Subcutaneous abdominal adipose tissue (tissue), 5 donors: ENCODE measurements at regions not wholly inside any gene's neighbourhood (a gene's known extent, or its start where the extent isn't known, plus 50 kb on each side); places are given as distances from the start of the nearest gene placed in this dataset.

Source experiments
- H3K27ac ChIP-seq: one replicate; pipeline ENCODE4 v1.7.0; 2013; ENCODE audit warnings: low read depth, mild to moderate bottlenecking, inconsistent platforms, low read length, moderate library complexity
- H3K27me3 ChIP-seq, 5 donors: one replicate each; pipeline ENCODE4 v1.7.0; 2013; ENCODE audit warnings: low read length in 5 of 5, inconsistent platforms in 1 of 5; ENCODE audit not compliant: control insufficient read depth in 5 of 5, insufficient read depth in 4 of 5
- H3K36me3 ChIP-seq, 5 donors: one replicate each; pipeline ENCODE4 v1.7.0; 2013; ENCODE audit warnings: low read length in 5 of 5; ENCODE audit not compliant: control insufficient read depth in 5 of 5, insufficient read depth in 5 of 5
- H3K4me1 ChIP-seq, 5 donors: one replicate each; pipeline ENCODE4 v1.7.0; 2013; ENCODE audit warnings: low read length in 5 of 5, mild to moderate bottlenecking in 3 of 5, moderate library complexity in 1 of 5; ENCODE audit not compliant: control insufficient read depth in 5 of 5, insufficient read depth in 5 of 5
- H3K4me3 ChIP-seq, 5 donors: one replicate each; pipeline ENCODE4 v1.7.0; 2013; ENCODE audit warnings: low read length in 5 of 5, low read depth in 1 of 5
- H3K9ac ChIP-seq, 5 donors: one replicate each; pipeline ENCODE4 v1.7.0; 2013; ENCODE audit warnings: low read length in 5 of 5, mild to moderate bottlenecking in 4 of 5, moderate library complexity in 3 of 5
- H3K9me3 ChIP-seq, 5 donors: one replicate each; pipeline ENCODE4 v1.7.0; 2013; ENCODE audit warnings: low read length in 5 of 5; ENCODE audit not compliant: control insufficient read depth in 5 of 5
- donor health status: healthy.
- donor health status: healthy.
- donor health status: healthy.
- donor health status: healthy.
- donor health status: healthy.

DNA sequence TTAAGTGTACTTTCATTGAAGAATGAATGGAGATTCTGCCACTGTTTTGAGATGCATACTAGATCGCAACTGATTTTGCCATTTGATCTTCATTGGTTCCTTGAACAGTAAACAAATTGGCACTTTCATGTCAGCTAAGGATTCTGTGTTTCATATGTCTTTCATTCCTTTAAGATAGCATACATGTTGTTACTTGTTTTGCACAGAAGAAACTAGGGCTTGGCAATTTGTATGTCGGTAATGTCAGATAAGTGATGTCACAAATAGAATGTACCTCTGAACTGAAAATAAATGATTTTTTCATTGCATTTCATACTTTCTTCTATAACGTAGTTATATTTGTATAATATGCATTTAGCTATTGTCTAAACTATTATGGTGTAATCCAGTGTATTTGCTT lies 73.2 kb upstream of the TENM3 start:
- Histone ChIP-seq H3K9ac (no peak overlapping the region), H3K36me3 (no peaks in the 10 kb centered on the region), H3K27me3 (no peaks in the 10 kb centered on the region), H3K4me3 (no peak overlapping the region), H3K27ac (no peak overlapping the region), H3K9me3 (no peaks in the 10 kb centered on the region), H3K4me1 (no peaks in the 10 kb centered on the region)

DNA sequence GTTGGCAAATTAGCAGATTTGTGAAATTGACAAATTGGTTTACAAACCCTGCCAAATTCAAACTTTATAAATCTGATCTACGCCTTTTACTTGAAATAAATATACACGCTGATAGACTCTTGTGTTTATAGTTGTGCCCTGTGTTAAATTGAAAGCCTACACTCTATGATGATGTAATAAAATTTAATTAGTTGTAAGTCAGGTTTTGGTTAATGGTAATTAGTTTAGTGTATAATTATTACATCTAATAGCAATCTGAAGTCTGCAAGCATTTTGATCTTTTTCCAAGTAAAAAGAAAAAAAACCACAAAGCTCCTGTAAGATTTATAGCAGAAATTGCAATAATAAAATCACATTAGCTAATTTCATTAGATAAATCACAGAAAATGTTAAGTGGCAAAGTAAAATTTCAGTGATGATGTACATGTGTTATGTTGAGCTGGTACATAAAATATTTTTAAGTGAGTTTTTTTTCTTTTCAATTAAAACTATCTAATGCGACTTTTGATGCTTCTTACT lies 72.7 kb upstream of the TENM3 start:
- Histone ChIP-seq H3K4me3 (no peak overlapping the region), H3K27ac (no peak overlapping the region), H3K9ac (no peak overlapping the region), H3K4me1 (no peaks in the 10 kb centered on the region), H3K36me3 (no peaks in the 10 kb centered on the region), H3K9me3 (no peaks in the 10 kb centered on the region), H3K27me3 (no peaks in the 10 kb centered on the region)

DNA sequence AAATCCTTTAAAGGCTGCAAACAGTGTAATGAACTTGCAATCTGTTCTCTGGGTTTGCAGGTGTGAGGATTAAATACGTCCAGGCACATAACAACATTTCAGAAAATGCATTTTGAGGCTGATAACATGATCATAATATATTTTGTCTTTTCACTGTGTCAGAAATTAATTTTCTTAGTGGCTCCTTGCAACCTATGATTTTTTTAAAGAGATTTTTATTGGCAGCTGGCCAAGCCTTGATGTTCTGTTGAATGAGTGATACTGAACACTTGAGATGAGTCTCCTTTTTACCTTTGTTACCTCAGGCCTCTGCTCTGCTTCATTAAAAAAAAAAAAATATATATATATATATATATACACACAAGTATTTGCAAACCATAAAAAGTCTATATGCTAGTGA lies 68.2 kb upstream of the TENM3 start:
- H3K4me1 ChIP-seq: no peaks in the 10 kb centered on the region
- no peak overlapping the region for H3K9ac ChIP-seq
- H3K9me3 ChIP-seq: no peaks in the 10 kb centered on the region
- H3K27ac ChIP-seq: no peak overlapping the region
- H3K36me3 ChIP-seq: no peaks in the 10 kb centered on the region
- no peak overlapping the region for H3K4me3 ChIP-seq
- H3K27me3 ChIP-seq: no peaks in the 10 kb centered on the region

DNA sequence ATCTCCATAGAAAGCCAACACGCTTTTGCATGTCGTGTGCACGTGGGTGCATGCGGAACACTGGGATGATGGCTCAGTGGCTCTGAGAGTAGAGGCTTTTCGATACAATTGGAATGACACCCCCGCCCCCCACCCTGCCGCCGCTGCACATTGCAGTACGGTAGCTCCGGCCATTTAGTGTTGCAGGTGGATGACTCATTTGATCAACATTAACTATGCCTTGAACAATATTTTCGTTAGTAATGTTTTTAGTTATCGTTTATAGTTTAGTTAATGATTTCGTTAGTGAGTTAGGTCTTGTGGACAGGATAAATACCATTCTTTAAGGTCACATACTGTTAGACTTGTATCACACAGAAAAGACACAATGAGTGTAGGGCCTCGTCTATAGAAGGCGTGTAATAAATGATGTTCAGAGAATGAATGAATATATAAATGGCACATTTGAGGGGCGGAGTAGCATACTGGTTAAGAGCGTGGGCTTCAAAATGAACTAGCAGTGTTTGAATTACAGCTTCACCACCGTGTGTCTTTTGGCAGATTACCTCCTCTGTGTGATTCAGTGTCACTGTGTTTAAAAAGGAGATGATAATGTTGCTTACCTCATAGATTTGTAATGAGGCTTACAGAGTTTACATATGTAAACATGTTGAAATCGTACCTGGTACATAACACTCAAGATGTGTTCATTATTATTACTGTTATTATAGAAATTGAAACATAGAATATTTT lies 67.2 kb upstream of the TENM3 start:
- Histone ChIP-seq H3K36me3 (no peaks in the 10 kb centered on the region), H3K4me1 (no peaks in the 10 kb centered on the region), H3K9me3 (no peaks in the 10 kb centered on the region), H3K4me3 (no peak overlapping the region), H3K27me3 (no peaks in the 10 kb centered on the region), H3K27ac (no peak overlapping the region), H3K9ac (no peak overlapping the region)

DNA sequence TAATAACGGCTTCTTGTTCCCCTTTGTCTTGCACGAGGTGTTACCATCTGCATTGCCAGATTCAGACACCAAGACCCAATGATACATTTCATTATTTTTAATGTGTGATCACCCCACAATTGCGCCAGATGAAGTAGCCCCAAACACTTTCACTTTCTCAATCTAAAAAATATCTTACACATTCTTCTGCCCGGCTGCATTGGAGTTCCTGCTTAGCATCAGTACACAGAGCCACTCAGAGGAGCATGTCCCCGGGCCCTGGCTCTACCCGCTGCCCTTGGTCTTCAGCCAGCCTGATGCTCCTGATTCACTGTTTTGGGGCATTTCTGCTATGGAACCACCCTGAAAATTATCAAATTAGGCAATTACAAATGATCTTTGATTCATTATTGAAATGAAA lies 66.0 kb upstream of the TENM3 start:
- H3K27ac ChIP-seq: no peak overlapping the region
- no peaks in the 10 kb centered on the region for H3K27me3 ChIP-seq
- no peak overlapping the region for H3K4me3 ChIP-seq
- no peaks in the 10 kb centered on the region for H3K36me3 ChIP-seq
- no peaks in the 10 kb centered on the region for H3K9me3 ChIP-seq
- no peak overlapping the region for H3K9ac ChIP-seq
- no peaks in the 10 kb centered on the region for H3K4me1 ChIP-seq

DNA sequence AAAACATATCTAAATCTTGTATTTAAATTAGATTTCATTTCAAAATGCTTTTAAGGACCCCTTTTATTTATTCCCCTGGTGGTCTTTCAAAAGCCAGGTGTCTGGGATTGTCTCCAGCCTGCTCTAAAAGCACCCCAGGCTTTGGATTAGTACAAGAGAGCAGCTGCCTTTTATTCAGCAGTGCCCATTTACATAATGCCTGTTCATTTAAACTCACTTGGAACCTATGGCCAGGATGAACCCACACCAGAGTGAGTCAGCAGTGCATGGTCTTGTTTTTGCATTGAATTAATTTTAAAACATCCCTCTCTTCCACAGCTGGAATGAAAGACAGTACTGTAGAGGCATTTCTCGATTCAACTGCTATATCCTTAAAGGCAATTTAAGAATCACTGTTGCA lies 64.1 kb upstream of the TENM3 start:
- Histone ChIP-seq H3K36me3 (no peaks in the 10 kb centered on the region), H3K9me3 (no peaks in the 10 kb centered on the region), H3K4me1 (no peaks in the 10 kb centered on the region), H3K9ac (no peak overlapping the region), H3K27me3 (no peaks in the 10 kb centered on the region), H3K4me3 (no peak overlapping the region), H3K27ac (no peak overlapping the region)

DNA sequence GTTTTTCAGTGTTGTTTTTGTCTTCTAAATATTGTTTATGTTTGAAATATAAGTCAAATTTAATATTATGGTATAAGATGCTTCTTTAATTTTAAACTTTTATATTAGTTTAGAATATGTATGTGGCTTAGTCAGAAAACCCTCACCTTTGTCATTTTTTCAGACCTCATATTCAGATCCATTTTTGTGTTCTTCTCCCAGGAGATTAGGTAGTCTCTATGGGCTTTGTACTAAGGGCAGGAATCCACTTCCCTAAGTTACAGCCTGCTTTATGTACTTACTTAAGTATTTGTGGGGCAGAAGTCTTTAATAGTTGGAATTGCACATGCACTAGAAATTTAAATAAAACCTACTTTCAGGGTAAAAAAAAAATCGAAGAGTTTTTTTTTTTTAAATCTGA lies 63.5 kb upstream of the TENM3 start:
- no peak overlapping the region for H3K27ac ChIP-seq
- no peaks in the 10 kb centered on the region for H3K4me1 ChIP-seq
- no peaks in the 10 kb centered on the region for H3K27me3 ChIP-seq
- H3K36me3 ChIP-seq: no peaks in the 10 kb centered on the region
- H3K9ac ChIP-seq: peak overlapping the region in 1 of 5 donors; percentile 25
- H3K4me3 ChIP-seq: no peak overlapping the region
- H3K9me3 ChIP-seq: no peaks in the 10 kb centered on the region

DNA sequence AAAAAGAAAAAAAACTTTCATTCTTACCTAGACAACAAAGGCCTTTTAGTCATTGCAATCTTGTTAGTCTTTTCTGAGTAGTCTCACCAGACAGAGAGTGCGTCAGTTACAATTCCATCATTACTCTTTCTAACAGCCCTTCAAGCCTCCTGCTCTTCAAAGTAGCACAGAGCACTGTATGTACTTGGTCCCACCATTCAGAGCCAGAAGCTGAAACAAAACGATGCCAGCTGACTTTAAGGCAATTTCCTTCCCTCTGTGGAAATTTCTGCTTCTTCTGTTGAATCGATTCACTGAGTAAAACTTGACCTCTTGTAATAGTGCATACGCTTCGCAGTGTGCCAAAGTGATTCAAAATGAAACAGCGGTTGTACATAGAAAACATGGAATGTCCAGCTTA lies 57.7 kb upstream of the TENM3 start:
- Histone ChIP-seq H3K27ac (no peak overlapping the region), H3K9ac (no peak overlapping the region), H3K27me3 (no peaks in the 10 kb centered on the region), H3K9me3 (no peaks in the 10 kb centered on the region), H3K4me3 (no peak overlapping the region), H3K4me1 (peaks cover 0 to 5% (median 0%) of the 10 kb centered on the region in 5 donors), H3K36me3 (no peaks in the 10 kb centered on the region)

DNA sequence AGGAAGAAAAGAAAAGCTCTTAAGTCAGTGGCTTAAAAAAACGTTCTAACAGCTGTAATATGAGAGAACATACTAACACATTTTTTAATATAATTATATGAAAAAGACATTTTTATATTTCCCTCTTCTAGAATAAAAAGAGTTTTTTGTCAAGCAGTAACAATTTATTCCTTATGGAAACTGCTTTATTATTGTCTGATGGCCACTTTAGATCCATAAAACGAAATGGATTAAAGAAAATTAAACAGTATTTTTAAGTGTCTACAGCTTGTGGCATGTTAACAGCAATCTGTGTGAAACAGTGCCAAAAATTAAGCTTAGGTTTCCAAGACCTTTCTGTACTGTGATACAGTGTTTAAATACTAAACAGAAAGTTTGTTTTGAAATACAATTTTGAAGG lies 55.5 kb upstream of the TENM3 start:
- Histone ChIP-seq H3K9ac (no peak overlapping the region), H3K27ac (no peak overlapping the region), H3K36me3 (no peaks in the 10 kb centered on the region), H3K4me3 (no peak overlapping the region), H3K4me1 (peaks cover 0 to 10% (median 0%) of the 10 kb centered on the region in 5 donors), H3K27me3 (no peaks in the 10 kb centered on the region), H3K9me3 (no peaks in the 10 kb centered on the region)

DNA sequence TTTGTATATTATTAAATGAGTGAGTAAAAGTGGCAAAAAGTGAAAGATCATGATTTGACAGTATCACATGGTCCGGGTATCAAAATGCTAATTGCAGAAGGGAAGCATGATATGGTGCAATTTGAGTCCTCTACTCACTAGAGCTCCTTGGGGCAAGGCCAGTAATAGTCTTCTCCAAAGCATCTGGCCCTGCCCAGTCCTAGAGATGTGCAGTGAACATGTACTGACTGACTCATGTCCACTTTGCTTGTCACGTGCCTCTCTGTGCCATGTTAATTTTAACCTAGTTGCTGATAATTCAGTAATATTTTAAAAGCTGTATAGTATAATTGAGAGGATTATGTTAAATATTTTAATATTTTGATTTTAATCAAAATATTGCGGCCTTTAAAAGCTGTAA lies 54.6 kb upstream of the TENM3 start:
- Histone ChIP-seq H3K36me3 (no peaks in the 10 kb centered on the region), H3K27me3 (no peaks in the 10 kb centered on the region), H3K4me3 (no peak overlapping the region), H3K27ac (no peak overlapping the region), H3K4me1 (peaks cover 0 to 15% (median 0%) of the 10 kb centered on the region in 5 donors), H3K9me3 (no peaks in the 10 kb centered on the region), H3K9ac (no peak overlapping the region)
